ENCODE measurements at regions not wholly inside any gene's neighbourhood (a gene's known extent, or its start where the extent isn't known, plus 50 kb on each side); places are given as distances from the start of the nearest gene placed in this dataset.

- no peaks in the 10 kb centered on the region for H3K4me1 Mint-ChIP-seq (ENCODE audit: low read depth)
- H3K9me3 Mint-ChIP-seq (ENCODE audit: low read depth): no peaks in the 10 kb centered on the region
- H3K27ac Mint-ChIP-seq (ENCODE audit: unreplicated experiment): no peak overlapping the region
- no peaks in the 10 kb centered on the region for H3K27me3 Mint-ChIP-seq (ENCODE audit: low read depth)
- H3K4me3 Mint-ChIP-seq (ENCODE audit: unreplicated experiment): no peak overlapping the region
- H3K36me3 Mint-ChIP-seq (ENCODE audit: low read depth): no peaks in the 10 kb centered on the region
- TF ChIP-seq, protein P1, sequence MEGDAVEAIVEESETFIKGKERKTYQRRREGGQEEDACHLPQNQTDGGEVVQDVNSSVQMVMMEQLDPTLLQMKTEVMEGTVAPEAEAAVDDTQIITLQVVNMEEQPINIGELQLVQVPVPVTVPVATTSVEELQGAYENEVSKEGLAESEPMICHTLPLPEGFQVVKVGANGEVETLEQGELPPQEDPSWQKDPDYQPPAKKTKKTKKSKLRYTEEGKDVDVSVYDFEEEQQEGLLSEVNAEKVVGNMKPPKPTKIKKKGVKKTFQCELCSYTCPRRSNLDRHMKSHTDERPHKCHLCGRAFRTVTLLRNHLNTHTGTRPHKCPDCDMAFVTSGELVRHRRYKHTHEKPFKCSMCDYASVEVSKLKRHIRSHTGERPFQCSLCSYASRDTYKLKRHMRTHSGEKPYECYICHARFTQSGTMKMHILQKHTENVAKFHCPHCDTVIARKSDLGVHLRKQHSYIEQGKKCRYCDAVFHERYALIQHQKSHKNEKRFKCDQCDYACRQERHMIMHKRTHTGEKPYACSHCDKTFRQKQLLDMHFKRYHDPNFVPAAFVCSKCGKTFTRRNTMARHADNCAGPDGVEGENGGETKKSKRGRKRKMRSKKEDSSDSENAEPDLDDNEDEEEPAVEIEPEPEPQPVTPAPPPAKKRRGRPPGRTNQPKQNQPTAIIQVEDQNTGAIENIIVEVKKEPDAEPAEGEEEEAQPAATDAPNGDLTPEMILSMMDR (IDR thresholded peaks at IDR 0.05): no peak
- DNase-seq (ENCODE audit: low spot score): no peak
Measured at GRCh38 chr5:117456866-117457470, 882.3 kb upstream of the SEMA6A start.

DNA sequence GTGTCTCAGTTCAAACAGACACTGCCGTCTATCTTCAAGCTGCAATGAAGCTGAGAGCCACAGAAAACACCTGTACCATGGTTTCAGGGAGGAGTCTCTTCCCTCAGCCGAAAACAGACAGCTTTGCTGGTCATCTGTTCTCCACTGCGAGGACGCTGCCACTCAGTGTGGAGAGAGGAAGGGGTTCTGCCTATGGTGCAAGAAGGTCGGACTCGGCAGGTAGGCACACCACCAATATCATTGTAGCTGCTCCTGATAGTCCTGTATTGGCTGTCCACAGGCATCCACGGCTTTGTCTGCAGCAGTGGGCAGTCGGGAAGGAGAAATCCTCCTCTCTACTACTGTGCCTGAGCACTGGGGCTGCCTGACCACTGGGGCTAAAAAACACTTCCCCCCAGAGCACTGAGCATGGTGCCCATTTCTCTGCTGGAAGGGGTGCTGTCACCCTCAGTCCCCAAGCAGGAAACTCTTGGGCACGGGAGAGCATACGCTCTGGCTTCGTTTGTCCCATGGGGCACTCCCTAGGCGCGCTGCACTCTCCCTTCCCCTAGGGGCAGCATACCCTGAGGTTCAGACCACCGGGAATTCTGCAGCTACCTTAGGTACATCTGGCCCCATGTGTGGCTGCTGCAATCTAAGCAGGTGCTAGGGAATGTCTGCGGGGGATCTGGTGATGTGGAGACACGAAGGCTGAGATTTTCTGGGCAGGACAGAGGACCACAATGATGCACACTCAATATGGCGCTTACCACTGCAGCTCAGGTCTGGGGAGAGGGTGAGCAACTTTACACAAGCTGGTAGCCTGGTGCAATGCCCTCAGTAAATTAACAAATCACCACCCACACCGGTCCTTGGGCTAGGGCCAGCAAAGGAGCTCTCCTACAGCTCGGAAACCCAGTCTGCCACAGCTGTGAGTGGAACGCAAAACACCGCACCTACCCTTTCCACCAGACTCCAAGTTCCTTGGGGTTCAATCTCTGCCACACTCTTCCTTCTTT lies 880.9 kb upstream of the SEMA6A start:
- Mint-ChIP-seq H3K9me3 (ENCODE audit: low read depth) (no peaks in the 10 kb centered on the region), H3K4me1 (ENCODE audit: low read depth) (no peaks in the 10 kb centered on the region), H3K4me3 (ENCODE audit: unreplicated experiment) (no peak overlapping the region), H3K27me3 (ENCODE audit: low read depth) (no peaks in the 10 kb centered on the region), H3K36me3 (ENCODE audit: low read depth) (no peaks in the 10 kb centered on the region), H3K27ac (ENCODE audit: unreplicated experiment) (no peak overlapping the region)
- DNase-seq (ENCODE audit: low spot score): peak; percentile 56
- TF ChIP-seq, protein P1 (IDR thresholded peaks at IDR 0.05): peak; percentile 23

GRCh38 chr5:117454716-117455212 lies 880.1 kb upstream of the SEMA6A start:
- Mint-ChIP-seq H3K27me3 (ENCODE audit: low read depth) (no peaks in the 10 kb centered on the region), H3K9me3 (ENCODE audit: low read depth) (no peaks in the 10 kb centered on the region), H3K4me3 (ENCODE audit: unreplicated experiment) (no peak overlapping the region), H3K36me3 (ENCODE audit: low read depth) (no peaks in the 10 kb centered on the region), H3K27ac (ENCODE audit: unreplicated experiment) (no peak overlapping the region), H3K4me1 (ENCODE audit: low read depth) (no peaks in the 10 kb centered on the region)
- TF ChIP-seq, protein P1 (IDR thresholded peaks at IDR 0.05): peak; percentile 81
- DNase-seq (ENCODE audit: low spot score): peak; percentile 54

DNA sequence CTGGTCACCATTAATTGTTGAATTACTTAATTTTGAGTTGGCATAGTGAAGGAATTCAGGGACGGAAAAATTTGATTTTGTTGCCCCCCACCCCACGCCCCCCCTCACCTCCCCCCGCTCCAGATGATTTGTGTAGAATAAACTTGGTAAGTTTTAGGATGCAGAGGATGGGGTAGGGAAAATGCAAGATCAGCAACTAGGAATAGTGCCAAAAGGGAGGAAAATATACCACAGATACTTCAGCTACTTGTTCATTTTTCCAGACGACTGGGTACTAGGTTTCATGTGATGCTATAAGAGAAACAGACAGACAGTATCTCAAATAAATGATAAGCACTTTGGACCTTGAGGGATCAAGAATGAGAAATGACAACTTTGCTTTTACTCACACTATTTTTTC lies 862.2 kb upstream of the SEMA6A start:
- H3K27ac Mint-ChIP-seq (ENCODE audit: unreplicated experiment): no peak overlapping the region
- H3K27me3 Mint-ChIP-seq (ENCODE audit: low read depth): no peaks in the 10 kb centered on the region
- no peaks in the 10 kb centered on the region for H3K9me3 Mint-ChIP-seq (ENCODE audit: low read depth)
- no peaks in the 10 kb centered on the region for H3K36me3 Mint-ChIP-seq (ENCODE audit: low read depth)
- H3K4me3 Mint-ChIP-seq (ENCODE audit: unreplicated experiment): no peak overlapping the region
- TF ChIP-seq, protein P1 (IDR thresholded peaks at IDR 0.05): no peak
- peaks cover 3% of the 10 kb centered on the region for H3K4me1 Mint-ChIP-seq (ENCODE audit: low read depth)
- no peak for DNase-seq (ENCODE audit: low spot score)

DNA sequence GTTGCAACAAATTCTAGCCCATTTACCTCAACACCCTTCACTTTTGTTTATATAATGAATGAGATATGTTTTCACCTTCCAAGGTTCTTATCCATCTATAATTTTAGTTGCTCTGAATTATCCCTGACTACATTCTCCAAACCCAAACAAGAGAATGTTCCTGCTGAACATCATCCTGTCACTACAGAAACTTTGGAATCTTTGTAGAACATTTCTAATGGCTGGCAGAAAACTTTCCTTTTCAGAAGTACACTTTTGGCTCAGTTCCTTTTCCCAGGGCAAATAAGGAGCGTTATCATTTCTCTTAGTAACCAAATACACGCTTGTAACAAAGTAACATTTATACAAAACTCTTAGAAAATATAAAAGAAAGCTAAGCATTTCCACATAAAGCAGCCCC lies 860.6 kb upstream of the SEMA6A start:
- TF ChIP-seq, protein P1 (IDR thresholded peaks at IDR 0.05): no peak
- H3K27ac Mint-ChIP-seq (ENCODE audit: unreplicated experiment): no peak overlapping the region
- peaks cover 3% of the 10 kb centered on the region for H3K4me1 Mint-ChIP-seq (ENCODE audit: low read depth)
- no peak for DNase-seq (ENCODE audit: low spot score)
- H3K27me3 Mint-ChIP-seq (ENCODE audit: low read depth): no peaks in the 10 kb centered on the region
- H3K9me3 Mint-ChIP-seq (ENCODE audit: low read depth): no peaks in the 10 kb centered on the region
- H3K4me3 Mint-ChIP-seq (ENCODE audit: unreplicated experiment): no peak overlapping the region
- no peaks in the 10 kb centered on the region for H3K36me3 Mint-ChIP-seq (ENCODE audit: low read depth)
